ENCODE measurements at regions not wholly inside any gene's neighbourhood (a gene's known extent, or its start where the extent isn't known, plus 50 kb on each side); places are given as distances from the start of the nearest gene placed in this dataset.

DNA sequence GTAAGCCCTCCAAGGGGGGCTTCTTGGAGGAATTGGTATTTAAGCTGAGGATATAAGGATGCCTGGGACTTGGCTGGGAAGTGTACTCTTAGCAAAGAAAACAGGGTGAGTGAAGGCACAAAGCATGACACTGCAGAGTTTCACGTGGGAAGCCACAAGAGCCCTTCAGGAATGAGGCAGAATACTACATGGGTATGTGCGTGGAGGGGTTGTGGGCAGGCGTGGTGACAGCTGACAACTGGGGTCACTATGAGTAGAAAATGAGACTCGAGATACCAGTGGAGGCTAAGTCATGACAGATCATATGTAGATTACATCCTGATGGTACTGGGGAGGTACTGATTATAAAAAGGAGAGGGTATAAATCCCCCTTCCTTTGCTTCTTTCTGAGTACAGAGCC, 78.1 kb upstream of the XYLT1 start:
- H3K36me3 ChIP-seq, result no peaks in the 10 kb centered on the region

DNA sequence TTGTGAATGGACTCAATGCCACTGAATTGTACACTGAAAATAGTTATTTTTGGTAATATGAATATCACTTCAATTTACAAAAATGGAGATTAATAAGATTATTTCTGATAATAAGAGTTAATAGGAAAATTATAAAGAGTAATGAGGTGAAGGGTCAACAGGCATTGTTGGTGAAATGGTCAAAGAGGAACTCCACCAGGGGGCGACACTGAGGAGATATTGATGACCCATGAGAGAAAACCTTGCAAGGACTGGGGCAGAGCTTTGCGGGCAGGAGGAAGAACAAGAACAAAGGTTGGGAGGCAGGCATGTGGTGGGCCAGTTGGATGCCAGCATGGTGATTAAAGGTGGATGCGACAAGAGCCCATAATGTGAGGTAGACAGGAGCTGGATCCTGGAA, 74.0 kb upstream of the XYLT1 start:
- H3K36me3 ChIP-seq, result no peaks in the 10 kb centered on the region
- H3K9me3 ChIP-seq, result no peaks in the 10 kb centered on the region
- TF ChIP-seq, protein P1, sequence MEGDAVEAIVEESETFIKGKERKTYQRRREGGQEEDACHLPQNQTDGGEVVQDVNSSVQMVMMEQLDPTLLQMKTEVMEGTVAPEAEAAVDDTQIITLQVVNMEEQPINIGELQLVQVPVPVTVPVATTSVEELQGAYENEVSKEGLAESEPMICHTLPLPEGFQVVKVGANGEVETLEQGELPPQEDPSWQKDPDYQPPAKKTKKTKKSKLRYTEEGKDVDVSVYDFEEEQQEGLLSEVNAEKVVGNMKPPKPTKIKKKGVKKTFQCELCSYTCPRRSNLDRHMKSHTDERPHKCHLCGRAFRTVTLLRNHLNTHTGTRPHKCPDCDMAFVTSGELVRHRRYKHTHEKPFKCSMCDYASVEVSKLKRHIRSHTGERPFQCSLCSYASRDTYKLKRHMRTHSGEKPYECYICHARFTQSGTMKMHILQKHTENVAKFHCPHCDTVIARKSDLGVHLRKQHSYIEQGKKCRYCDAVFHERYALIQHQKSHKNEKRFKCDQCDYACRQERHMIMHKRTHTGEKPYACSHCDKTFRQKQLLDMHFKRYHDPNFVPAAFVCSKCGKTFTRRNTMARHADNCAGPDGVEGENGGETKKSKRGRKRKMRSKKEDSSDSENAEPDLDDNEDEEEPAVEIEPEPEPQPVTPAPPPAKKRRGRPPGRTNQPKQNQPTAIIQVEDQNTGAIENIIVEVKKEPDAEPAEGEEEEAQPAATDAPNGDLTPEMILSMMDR (IDR thresholded peaks at IDR 0.05; ENCODE audit: low read depth, low read length), result peak; percentile 51
- no peaks in the 10 kb centered on the region for H3K27me3 ChIP-seq
- H3K4me3 ChIP-seq (ENCODE audit: low read depth, low read length), result no peak overlapping the region
- H3K4me1 ChIP-seq, result no peaks in the 10 kb centered on the region
- DNase-seq, result peak; percentile 18

More for the DNA sequence above, 78.1 kb upstream of the XYLT1 start:
- TF ChIP-seq, protein P1 (IDR thresholded peaks at IDR 0.05; ENCODE audit: low read depth, low read length), result no peak
- H3K4me3 ChIP-seq (ENCODE audit: low read depth, low read length), result no peak overlapping the region
- H3K27me3 ChIP-seq, result no peaks in the 10 kb centered on the region
- H3K4me1 ChIP-seq, result no peaks in the 10 kb centered on the region
- H3K9me3 ChIP-seq, result no peaks in the 10 kb centered on the region
- no peak for DNase-seq

DNA sequence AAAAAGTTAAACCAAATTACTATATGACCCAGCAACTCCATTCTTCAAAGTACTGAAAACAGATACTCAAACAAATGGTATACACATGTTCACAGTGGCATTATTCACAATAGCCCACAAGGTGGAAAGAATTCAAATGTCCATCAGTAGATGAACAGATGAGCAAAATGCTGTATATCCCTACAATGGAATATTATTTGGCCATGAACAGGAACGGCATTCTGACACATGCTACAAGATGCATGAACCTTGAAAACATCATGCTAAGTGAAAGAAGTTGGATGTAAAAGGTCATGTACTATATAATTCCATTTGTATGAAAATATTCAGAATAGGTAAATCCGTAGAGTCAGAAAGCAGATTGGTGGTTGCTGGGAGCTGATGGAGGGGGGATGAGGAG, 73.5 kb upstream of the XYLT1 start:
- Histone ChIP-seq H3K9me3 (no peaks in the 10 kb centered on the region), H3K4me3 (ENCODE audit: low read depth, low read length) (no peak overlapping the region), H3K36me3 (no peaks in the 10 kb centered on the region), H3K4me1 (no peaks in the 10 kb centered on the region), H3K27me3 (no peaks in the 10 kb centered on the region)
- TF ChIP-seq, protein P1 (IDR thresholded peaks at IDR 0.05; ENCODE audit: low read depth, low read length), result no peak
- DNase-seq, result no peak

DNA sequence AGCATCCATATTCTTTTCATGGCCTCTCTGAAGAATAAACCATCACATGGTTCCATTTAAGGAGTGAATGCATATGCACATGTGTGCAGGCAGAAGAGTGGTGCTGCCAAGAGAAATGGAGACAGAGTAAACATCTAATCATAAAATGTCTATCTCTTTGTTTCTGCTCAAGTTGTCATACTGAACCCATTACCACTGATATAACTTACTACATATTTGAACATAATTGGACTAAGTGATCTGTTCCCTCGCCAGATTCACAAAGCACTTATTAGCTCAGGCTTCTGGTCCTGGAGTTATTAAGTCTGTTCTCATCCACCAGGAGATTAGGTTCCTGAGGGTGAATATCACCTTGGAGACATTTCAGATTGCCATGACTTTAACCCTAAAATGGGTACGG, 72.3 kb upstream of the XYLT1 start:
- H3K36me3 ChIP-seq, result no peaks in the 10 kb centered on the region
- DNase-seq, result no peak
- no peaks in the 10 kb centered on the region for H3K9me3 ChIP-seq
- H3K4me1 ChIP-seq, result no peaks in the 10 kb centered on the region
- TF ChIP-seq, protein P1 (IDR thresholded peaks at IDR 0.05; ENCODE audit: low read depth, low read length), result no peak
- H3K4me3 ChIP-seq (ENCODE audit: low read depth, low read length), result no peak overlapping the region
- H3K27me3 ChIP-seq, result no peaks in the 10 kb centered on the region

DNA sequence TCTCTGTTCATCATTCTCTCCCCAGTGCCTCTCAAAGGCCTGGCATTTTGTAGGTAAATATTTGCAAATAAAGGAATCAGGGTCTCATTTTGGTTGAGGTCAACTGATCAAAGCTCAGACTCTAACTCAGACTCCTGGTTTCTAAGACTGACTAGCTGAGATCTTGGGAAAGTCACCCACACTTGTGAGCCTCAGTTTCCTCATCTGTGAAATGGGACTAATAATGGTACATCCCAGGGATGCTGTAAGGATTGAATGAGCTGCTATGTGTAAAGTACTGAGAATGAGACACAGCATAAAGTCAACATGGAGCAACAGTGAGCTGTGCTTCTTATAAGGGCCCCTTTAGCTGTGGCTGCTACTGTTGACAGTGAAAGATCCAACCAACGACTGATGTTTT, 70.6 kb upstream of the XYLT1 start:
- DNase-seq, result no peak
- Histone ChIP-seq H3K27me3 (no peaks in the 10 kb centered on the region), H3K4me1 (no peaks in the 10 kb centered on the region)

DNA sequence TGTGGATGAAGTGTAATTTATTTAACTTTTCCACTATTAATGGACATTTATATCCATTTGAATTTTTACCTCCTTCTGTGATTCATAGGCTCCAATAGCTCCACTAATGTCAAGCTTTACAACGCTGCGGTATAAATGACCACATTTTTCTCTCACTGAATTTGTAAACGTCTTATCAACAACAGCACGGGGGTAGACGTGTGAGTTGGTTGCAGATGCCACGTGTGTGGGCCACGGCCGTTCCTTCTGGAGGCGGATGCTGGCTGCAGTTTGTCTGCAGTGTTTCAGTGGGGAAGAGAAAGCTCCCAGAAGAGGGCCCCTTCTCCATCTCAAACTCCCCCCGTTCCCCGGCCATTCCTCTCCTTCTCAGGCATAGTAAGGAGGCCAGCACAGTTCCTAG, 68.2 kb upstream of the XYLT1 start:
- H3K36me3 ChIP-seq, result no peaks in the 10 kb centered on the region
- no peaks in the 10 kb centered on the region for H3K4me1 ChIP-seq
- TF ChIP-seq, protein P1 (IDR thresholded peaks at IDR 0.05; ENCODE audit: low read depth, low read length), result no peak
- H3K9me3 ChIP-seq, result no peaks in the 10 kb centered on the region
- no peak for DNase-seq
- no peak overlapping the region for H3K4me3 ChIP-seq (ENCODE audit: low read depth, low read length)
- no peaks in the 10 kb centered on the region for H3K27me3 ChIP-seq

More for the DNA sequence above, 70.6 kb upstream of the XYLT1 start:
- TF ChIP-seq, protein P1 (IDR thresholded peaks at IDR 0.05; ENCODE audit: low read depth, low read length), result no peak
- no peaks in the 10 kb centered on the region for H3K9me3 ChIP-seq
- H3K4me3 ChIP-seq (ENCODE audit: low read depth, low read length), result no peak overlapping the region
- no peaks in the 10 kb centered on the region for H3K36me3 ChIP-seq
